Jurkat, Clone E6-1 (cell line): ENCODE measurements at regions not wholly inside any gene's neighbourhood (a gene's known extent, or its start where the extent isn't known, plus 50 kb on each side); places are given as distances from the start of the nearest gene placed in this dataset.

ENCODE experiments used
- DNase-seq: peaks from one replicate; pipeline ENCODE4 v3.0.0-alpha.2; 2011; ENCODE audit warnings: low read depth, low spot score
- H3K4me3 ChIP-seq: 2 replicates; pipeline ENCODE4 v1.5.1; 2011; ENCODE audit warnings: mild to moderate bottlenecking, low read length, control low read depth, moderate library complexity

GRCh38 chr5:93892481-93892880 is 151.1 kb upstream of the POU5F2 start:
- no peak overlapping the region for H3K4me3 ChIP-seq
- DNase-seq, result no peak

- no peak for DNase-seq
- H3K4me3 ChIP-seq, result no peak overlapping the region
Measured at GRCh38 chr5:93891491-93892480, 150.4 kb upstream of the POU5F2 start.

GRCh38 chr5:93890657-93891056 is 149.3 kb upstream of the POU5F2 start:
- no peak for DNase-seq

GRCh38 chr5:93887678-93888077 is 146.3 kb upstream of the POU5F2 start:
- no peak for DNase-seq
- H3K4me3 ChIP-seq, result no peak overlapping the region

More at GRCh38 chr5:93890657-93891056, 149.3 kb upstream of the POU5F2 start:
- no peak overlapping the region for H3K4me3 ChIP-seq

- DNase-seq, result no peak
- no peak overlapping the region for H3K4me3 ChIP-seq
Measured at GRCh38 chr5:93886917-93887361, 145.5 kb upstream of the POU5F2 start.

GRCh38 chr5:93886098-93886806 is 144.9 kb upstream of the POU5F2 start:
- DNase-seq, result no peak
- H3K4me3 ChIP-seq, result no peak overlapping the region

GRCh38 chr5:93884254-93884653 is 142.9 kb upstream of the POU5F2 start:
- H3K4me3 ChIP-seq, result no peak overlapping the region
- DNase-seq, result no peak

GRCh38 chr5:93883459-93883858 is 142.1 kb upstream of the POU5F2 start:
- no peak for DNase-seq
- H3K4me3 ChIP-seq, result no peak overlapping the region

- DNase-seq, result no peak
- H3K4me3 ChIP-seq, result no peak overlapping the region
Measured at GRCh38 chr5:93875693-93876092, 134.3 kb upstream of the POU5F2 start.

GRCh38 chr5:93874491-93874890 is 133.1 kb upstream of the POU5F2 start:
- no peak for DNase-seq
- H3K4me3 ChIP-seq, result no peak overlapping the region

- DNase-seq, result no peak
- no peak overlapping the region for H3K4me3 ChIP-seq
Measured at GRCh38 chr5:93874080-93874479, 132.7 kb upstream of the POU5F2 start.

- DNase-seq, result no peak
- H3K4me3 ChIP-seq, result no peak overlapping the region
Measured at GRCh38 chr5:93873211-93873736, 131.9 kb upstream of the POU5F2 start.

- no peak overlapping the region for H3K4me3 ChIP-seq
- DNase-seq, result no peak
Measured at GRCh38 chr5:93870649-93871048, 129.2 kb upstream of the POU5F2 start.

- DNase-seq, result no peak
Measured at GRCh38 chr5:93868851-93869250, 127.5 kb upstream of the POU5F2 start.

GRCh38 chr5:93850311-93850710 is 108.9 kb upstream of the POU5F2 start:
- no peak overlapping the region for H3K4me3 ChIP-seq
- DNase-seq, result no peak

More at GRCh38 chr5:93868851-93869250, 127.5 kb upstream of the POU5F2 start:
- no peak overlapping the region for H3K4me3 ChIP-seq

- H3K4me3 ChIP-seq, result no peak overlapping the region
- DNase-seq, result no peak
Measured at GRCh38 chr5:93845376-93845775, 104.0 kb upstream of the POU5F2 start.

- no peak overlapping the region for H3K4me3 ChIP-seq
- no peak for DNase-seq
Measured at GRCh38 chr5:93831449-93831848, 90.0 kb upstream of the POU5F2 start.

- no peak overlapping the region for H3K4me3 ChIP-seq
- no peak for DNase-seq
Measured at GRCh38 chr5:93830893-93831292, 89.5 kb upstream of the POU5F2 start.

- DNase-seq, result no peak
- no peak overlapping the region for H3K4me3 ChIP-seq
Measured at GRCh38 chr5:93829346-93829745, 87.9 kb upstream of the POU5F2 start.

- no peak for DNase-seq
Measured at GRCh38 chr5:93821891-93822415, 80.6 kb upstream of the POU5F2 start.

More at GRCh38 chr5:93821891-93822415, 80.6 kb upstream of the POU5F2 start:
- H3K4me3 ChIP-seq, result no peak overlapping the region
